ENCODE measurements at regions not wholly inside any gene's neighbourhood (a gene's known extent, or its start where the extent isn't known, plus 50 kb on each side); places are given as distances from the start of the nearest gene placed in this dataset.

DNA sequence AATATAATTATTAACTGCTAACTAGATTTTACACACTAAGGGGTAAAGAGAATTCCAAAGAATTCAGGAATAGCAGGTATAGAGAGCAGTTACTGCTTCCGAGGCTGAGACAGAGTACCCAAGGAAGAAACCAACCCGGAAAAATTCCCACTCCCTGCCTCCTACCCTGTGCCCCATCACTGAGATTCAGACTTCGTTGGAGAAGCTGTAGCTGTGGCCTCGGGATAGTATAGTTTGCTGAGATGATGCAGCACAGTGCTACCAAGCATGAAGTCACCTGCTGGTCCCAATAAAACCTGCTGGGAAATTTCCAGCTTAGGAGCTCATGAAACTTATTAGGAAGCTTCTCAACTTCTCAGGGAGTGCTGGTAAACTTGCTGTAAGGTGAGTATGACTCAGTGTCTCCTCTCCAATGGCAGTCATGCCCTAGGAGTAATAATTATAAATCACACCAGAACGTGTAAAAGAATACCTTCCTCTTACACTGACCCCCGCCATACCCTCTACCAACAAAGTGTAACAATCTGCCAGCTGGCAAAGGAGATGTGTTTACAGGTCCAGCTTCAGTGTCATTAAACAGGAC is 215.2 kb upstream of the ROBO2 start:
- TF ChIP-seq, protein P1, sequence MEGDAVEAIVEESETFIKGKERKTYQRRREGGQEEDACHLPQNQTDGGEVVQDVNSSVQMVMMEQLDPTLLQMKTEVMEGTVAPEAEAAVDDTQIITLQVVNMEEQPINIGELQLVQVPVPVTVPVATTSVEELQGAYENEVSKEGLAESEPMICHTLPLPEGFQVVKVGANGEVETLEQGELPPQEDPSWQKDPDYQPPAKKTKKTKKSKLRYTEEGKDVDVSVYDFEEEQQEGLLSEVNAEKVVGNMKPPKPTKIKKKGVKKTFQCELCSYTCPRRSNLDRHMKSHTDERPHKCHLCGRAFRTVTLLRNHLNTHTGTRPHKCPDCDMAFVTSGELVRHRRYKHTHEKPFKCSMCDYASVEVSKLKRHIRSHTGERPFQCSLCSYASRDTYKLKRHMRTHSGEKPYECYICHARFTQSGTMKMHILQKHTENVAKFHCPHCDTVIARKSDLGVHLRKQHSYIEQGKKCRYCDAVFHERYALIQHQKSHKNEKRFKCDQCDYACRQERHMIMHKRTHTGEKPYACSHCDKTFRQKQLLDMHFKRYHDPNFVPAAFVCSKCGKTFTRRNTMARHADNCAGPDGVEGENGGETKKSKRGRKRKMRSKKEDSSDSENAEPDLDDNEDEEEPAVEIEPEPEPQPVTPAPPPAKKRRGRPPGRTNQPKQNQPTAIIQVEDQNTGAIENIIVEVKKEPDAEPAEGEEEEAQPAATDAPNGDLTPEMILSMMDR (IDR thresholded peaks at IDR 0.05; ENCODE audit: insufficient read depth, low read length, poor library complexity, severe bottlenecking) = no peak
- no peak for DNase-seq (ENCODE audit: extremely low read depth, insufficient read length)
- Histone ChIP-seq H3K27me3 (replicated peaks; ENCODE audit: control insufficient read depth, insufficient read depth, low read length) (no peaks in the 10 kb centered on the region), H3K36me3 (ENCODE audit: control insufficient read depth, insufficient read depth, low read length) (no peaks in the 10 kb centered on the region), H3K4me3 (replicated peaks; ENCODE audit: low read depth, low read length) (no peak overlapping the region)

DNA sequence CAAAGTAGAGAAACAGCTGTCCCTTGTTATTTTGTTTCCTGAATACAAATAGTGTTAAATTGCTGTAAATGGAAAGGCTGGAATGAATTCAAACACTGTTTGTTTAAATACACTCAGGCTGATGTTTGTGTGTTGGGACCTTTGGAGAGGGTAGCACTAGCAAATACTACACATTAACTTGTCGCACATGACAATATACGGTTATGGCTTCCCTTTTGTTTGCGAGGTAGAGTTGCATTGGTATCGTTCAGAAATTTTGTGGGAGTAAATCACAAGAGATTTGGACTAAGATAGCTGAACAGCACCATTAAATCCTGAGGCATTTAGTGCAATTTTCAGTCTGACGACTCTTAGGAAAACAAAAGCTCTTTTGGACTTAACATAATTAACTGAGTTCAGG is 213.0 kb upstream of the ROBO2 start:
- no peaks in the 10 kb centered on the region for H3K27me3 ChIP-seq (replicated peaks; ENCODE audit: control insufficient read depth, insufficient read depth, low read length)
- H3K36me3 ChIP-seq (ENCODE audit: control insufficient read depth, insufficient read depth, low read length) = no peaks in the 10 kb centered on the region
- DNase-seq (ENCODE audit: extremely low read depth, insufficient read length) = no peak
- no peak overlapping the region for H3K4me3 ChIP-seq (replicated peaks; ENCODE audit: low read depth, low read length)
- TF ChIP-seq, protein P1 (IDR thresholded peaks at IDR 0.05; ENCODE audit: insufficient read depth, low read length, poor library complexity, severe bottlenecking) = no peak

DNA sequence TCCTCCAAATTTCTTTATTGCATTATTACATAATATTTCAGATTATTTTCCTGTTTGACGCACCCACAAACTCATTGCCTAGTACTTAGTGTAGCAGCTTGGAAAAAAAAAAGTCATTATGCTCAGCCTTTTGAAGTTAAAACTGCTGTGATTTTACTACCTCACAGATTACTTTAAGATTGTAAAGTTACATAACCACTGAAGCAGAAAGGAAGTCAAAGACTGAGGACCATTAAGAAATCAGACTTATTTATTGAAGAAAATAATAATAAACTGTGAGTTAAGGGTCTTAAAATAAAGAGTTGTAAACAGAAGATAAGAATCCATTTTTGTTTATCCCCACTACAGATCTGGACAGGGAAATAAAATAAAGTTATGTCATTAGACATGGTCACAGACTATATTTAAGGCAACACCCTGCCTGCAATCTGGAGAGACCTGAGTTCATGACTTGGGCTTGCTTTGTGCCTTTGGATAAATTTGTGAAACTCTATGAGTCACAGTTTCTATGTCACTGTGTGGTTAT is 212.1 kb upstream of the ROBO2 start:
- TF ChIP-seq, protein P1 (IDR thresholded peaks at IDR 0.05; ENCODE audit: insufficient read depth, low read length, poor library complexity, severe bottlenecking) = no peak
- H3K4me3 ChIP-seq (replicated peaks; ENCODE audit: low read depth, low read length) = no peak overlapping the region

DNA sequence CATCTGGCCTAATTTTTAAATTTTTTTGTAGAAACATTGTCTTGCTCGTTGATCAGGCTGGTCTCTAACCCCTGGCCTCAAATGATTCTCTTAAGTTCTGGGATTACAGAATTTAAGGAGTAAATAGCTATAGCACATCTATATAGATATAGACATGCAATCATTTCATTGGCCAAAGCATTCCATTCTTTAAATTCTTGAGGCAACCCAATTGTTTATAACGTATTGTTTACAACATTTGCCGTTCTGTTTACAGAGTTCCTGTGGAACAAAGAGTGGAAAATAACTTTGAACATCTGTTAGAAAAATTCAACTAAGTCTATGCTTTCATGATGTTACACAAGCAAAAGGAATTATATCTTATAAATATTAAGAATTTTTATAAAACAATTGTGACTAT is 205.2 kb upstream of the ROBO2 start:
- DNase-seq (ENCODE audit: extremely low read depth, insufficient read length) = no peak
- no peak overlapping the region for H3K4me3 ChIP-seq (replicated peaks; ENCODE audit: low read depth, low read length)
- no peaks in the 10 kb centered on the region for H3K27me3 ChIP-seq (replicated peaks; ENCODE audit: control insufficient read depth, insufficient read depth, low read length)
- H3K36me3 ChIP-seq (ENCODE audit: control insufficient read depth, insufficient read depth, low read length) = no peaks in the 10 kb centered on the region
- TF ChIP-seq, protein P1 (IDR thresholded peaks at IDR 0.05; ENCODE audit: insufficient read depth, low read length, poor library complexity, severe bottlenecking) = no peak

More for the DNA sequence above, 212.1 kb upstream of the ROBO2 start:
- DNase-seq (ENCODE audit: extremely low read depth, insufficient read length) = no peak
- Histone ChIP-seq H3K36me3 (ENCODE audit: control insufficient read depth, insufficient read depth, low read length) (no peaks in the 10 kb centered on the region), H3K27me3 (replicated peaks; ENCODE audit: control insufficient read depth, insufficient read depth, low read length) (no peaks in the 10 kb centered on the region)

DNA sequence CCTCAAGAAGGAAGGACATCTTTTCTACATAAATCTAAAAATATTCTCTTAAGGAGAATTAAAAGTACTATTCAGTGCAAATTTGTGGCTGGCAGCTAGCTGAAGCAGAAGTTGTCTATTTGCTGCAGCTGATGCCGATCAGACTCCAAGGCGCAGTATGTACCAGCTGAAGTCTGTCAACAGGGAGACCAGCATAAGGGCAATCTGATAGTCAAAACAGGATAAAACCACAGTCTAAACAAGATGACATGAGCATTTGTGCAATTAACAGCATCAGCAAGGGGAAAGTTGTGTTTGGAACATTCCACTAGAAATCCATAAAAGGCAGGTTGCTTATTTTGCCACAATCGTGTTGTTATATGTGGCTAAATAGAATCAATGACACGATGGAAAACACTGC is 198.2 kb upstream of the ROBO2 start:
- no peak for DNase-seq (ENCODE audit: extremely low read depth, insufficient read length)
- Histone ChIP-seq H3K4me3 (replicated peaks; ENCODE audit: low read depth, low read length) (no peak overlapping the region), H3K36me3 (ENCODE audit: control insufficient read depth, insufficient read depth, low read length) (no peaks in the 10 kb centered on the region), H3K27me3 (replicated peaks; ENCODE audit: control insufficient read depth, insufficient read depth, low read length) (no peaks in the 10 kb centered on the region)
- TF ChIP-seq, protein P1 (IDR thresholded peaks at IDR 0.05; ENCODE audit: insufficient read depth, low read length, poor library complexity, severe bottlenecking) = no peak

DNA sequence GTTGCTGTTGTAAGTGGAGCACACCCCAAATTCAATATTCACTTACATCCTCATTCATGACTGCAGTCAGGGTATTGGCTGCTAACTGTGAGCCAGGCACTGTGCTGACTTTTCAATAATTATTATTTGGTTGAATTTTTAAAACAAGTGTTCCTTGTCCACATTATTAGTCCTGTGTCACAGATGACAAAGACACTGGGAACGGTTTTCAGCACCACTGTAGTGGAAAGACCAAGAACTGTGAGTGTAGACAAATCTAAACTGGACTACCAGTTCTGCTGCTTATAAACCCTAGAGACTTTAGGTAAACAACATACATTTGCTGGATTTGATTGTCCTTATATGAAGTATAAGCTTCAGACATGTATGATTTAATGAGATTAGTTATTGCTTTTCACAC is 197.7 kb upstream of the ROBO2 start:
- Histone ChIP-seq H3K27me3 (replicated peaks; ENCODE audit: control insufficient read depth, insufficient read depth, low read length) (no peaks in the 10 kb centered on the region), H3K4me3 (replicated peaks; ENCODE audit: low read depth, low read length) (no peak overlapping the region), H3K36me3 (ENCODE audit: control insufficient read depth, insufficient read depth, low read length) (no peaks in the 10 kb centered on the region)
- TF ChIP-seq, protein P1 (IDR thresholded peaks at IDR 0.05; ENCODE audit: insufficient read depth, low read length, poor library complexity, severe bottlenecking) = no peak
- no peak for DNase-seq (ENCODE audit: extremely low read depth, insufficient read length)
